GM18873 (cell line): ENCODE measurements at regions not wholly inside any gene's neighbourhood (a gene's known extent, or its start where the extent isn't known, plus 50 kb on each side); places are given as distances from the start of the nearest gene placed in this dataset.
"Not testable (repeated sequence)": the region's sequence is repeated elsewhere in the genome, so short reads cannot be mapped to it uniquely, and the experiment has no call there.

Source experiments
- ATAC-seq: cut with Tn5 transposase; IDR thresholded peaks from one replicate; pipeline ENCODE4 v1.9.1; 2021; ENCODE audit warnings: mild to moderate bottlenecking, moderate library complexity, moderate number of reproducible peaks; ENCODE audit not compliant: unreplicated experiment, low FRiP score

DNA sequence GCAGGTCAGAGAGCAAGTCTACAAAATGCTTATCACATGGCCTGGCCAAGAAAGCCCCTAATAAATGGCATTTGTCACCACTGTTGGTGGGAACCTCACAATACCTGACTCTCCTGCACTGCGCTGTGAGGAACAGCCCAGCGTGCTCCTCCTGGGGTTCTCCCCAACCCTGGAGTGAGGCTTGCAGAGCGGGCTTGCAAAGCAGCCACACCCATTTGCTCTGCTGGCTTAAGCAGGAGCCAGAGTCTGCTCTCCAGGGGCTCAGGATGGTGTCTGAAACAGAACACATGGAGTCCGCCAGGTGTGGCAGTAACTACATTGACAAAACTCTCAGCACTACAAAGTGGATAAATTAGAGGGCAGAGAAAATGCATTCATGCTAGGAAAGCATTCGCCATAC, 331.0 kb upstream of the CCL2 start:
- no peak for ATAC-seq

DNA sequence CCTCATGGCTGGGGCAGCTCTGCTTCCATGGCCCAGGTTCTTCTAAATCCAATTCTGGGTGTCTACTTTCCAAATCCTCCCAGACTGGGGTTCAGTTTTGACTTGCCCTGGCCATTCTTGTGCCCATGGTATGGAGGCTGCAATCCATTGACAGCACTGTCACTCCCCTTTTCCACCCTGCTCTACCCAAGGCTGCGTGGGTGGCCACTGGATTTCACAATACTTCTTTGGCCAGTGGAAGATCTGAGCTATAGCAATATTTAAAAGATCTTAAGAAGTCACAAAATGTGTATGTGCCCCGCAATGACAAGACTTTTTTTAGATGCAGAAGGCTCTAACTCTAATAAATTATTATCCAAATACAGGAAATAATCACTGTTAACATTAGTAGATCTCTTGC, 329.4 kb upstream of the CCL2 start:
- no peak for ATAC-seq

GRCh38 chr17:33927732-33928133, 327.4 kb upstream of the CCL2 start:
- ATAC-seq: no peak

GRCh38 chr17:33929181-33929724, 325.8 kb upstream of the CCL2 start:
- no peak for ATAC-seq

DNA sequence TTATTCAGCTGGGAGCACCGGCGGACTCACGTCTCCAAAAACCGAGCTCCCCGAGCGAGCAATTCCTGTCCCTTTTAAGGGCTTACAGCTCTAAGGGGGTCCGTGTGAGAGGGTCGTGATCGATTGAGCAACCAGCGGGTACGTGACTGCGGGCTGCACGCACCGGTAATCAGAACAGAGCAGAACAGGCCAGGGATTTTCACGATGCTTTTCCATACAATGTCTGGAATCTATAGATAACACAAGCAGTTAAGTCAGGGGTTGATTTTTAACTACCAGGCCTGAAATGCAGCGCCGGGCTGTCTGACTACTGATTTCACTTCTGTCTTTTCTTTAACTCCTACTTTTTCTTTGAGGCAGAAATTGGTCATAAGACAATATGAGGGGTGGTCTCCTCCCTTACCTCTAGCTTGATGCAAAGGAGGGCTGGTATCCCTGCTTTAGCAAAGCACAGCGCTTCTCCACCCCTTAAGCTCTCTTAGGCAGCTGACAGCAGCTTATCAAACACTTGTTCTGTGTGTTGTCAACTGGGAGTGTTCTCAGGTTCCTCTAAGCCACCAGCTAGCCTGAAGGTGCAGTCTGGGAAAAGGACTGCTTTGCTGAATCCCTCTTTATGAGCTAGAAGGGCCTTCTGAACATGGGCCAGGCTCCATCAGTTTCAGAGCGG, 323.8 kb upstream of the CCL2 start:
- not testable (repeated sequence) for ATAC-seq

- ATAC-seq: no peak
These were observed 322.1 kb upstream of the CCL2 start for GRCh38 chr17:33932996-33933395.

DNA sequence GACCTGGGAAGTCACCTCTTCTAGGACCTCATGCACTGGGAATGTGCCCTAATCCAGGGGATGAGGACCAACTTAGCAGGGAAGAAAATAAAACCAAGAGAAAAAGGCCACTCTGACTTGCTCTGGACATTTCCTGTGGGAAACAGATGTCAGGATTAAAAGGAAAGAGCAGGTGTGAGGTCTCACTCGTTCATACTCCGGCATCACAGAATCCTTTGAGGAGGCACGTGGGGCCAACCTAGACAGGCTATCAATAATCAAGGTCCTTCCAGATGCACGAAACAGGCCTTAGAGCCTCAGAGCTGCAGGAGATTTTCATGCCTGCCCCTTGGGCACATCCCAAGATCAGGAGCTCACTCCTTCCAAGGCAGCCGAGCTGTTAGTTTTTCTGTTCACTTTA, 321.5 kb upstream of the CCL2 start:
- no peak for ATAC-seq

DNA sequence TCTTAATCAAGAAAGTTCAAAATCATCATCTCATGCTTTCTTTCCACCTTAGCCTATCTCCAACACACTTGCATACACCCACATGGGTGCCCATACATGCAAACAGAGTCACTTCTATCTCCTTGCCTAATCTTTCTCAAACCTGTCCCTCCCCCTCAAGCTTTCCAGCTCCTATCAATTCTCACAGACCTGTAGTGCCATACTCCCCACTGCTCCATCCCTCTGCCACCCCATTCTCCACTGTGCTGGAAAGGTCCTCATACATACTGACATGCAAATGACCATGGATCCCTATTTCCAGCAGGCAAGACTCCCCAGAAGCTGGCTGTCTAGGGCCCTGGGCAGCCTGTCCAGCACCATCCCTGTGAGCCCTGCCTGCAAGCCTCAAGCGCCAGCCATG, 320.4 kb upstream of the CCL2 start:
- ATAC-seq: no peak

DNA sequence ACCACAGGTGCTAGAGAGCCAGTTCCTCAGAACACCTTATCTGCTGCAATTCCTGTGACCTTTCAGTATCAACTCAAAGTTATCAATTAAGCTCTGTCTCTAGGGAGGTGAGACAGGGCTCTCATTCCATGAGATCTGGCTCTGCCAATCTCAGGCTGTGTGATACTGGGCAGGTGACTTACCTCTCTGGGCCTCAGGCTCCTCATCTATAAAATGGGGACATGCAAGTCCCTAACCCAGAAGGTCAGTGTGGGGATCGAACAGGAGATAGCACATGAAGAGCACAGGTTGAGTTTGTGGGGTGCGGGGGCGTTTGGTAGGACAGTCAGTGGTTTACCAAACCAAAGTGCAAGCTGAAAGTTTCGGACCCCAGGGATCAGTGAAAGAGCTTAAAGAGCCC, 319.3 kb upstream of the CCL2 start:
- ATAC-seq: no peak

GRCh38 chr17:33936764-33937163, 318.3 kb upstream of the CCL2 start:
- no peak for ATAC-seq

DNA sequence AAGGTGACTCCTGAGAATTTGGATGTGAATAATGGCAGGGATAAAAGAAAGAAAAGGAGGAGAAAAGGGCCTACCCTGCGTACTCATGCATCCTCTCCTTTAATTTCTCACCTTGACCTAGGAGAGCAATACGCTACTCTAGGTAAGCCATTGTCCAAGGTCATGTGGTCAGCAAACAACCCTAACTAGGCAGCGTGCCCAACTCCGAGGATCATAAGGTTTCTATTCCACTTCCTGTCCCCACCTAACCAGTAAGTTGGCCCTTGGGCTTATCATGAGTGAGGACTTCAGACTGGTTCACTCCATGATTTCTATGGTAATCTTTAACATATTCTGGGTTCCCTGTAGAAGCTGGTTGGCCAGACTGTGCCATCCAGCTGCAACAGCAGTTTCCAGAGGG, 315.1 kb upstream of the CCL2 start:
- no peak for ATAC-seq

DNA sequence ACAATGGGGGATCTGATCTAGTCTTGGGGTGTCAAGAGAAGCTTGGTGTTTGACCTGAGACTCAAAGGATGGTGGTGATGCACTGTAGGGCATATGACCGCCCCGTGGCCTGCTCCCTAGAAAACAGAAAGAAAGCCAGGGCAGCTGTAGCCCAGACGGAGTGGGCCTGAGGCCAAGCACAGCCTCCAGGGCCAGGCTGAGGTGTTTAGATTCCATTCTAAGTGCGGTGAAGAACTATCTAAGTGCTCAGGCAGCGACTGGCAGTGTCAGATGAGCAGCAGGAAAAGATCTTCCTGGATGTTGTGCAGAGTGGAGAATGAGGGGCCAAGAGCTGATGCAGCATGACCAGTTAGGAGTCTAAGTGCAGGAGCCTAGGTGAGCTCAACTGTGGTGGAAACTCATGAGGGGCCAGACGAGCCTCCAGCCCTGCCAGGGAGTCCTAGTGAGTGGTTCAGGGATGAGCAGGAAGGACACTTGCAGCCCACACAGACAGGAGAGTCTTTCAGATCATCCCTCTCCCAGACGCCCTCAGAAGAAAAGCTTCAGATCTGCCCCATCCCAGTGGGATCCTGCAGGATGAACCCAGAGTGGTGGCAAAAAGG, 314.2 kb upstream of the CCL2 start:
- no peak for ATAC-seq

GRCh38 chr17:33941744-33942143, 313.3 kb upstream of the CCL2 start:
- no peak for ATAC-seq

GRCh38 chr17:33942414-33942813, 312.7 kb upstream of the CCL2 start:
- ATAC-seq: no peak

DNA sequence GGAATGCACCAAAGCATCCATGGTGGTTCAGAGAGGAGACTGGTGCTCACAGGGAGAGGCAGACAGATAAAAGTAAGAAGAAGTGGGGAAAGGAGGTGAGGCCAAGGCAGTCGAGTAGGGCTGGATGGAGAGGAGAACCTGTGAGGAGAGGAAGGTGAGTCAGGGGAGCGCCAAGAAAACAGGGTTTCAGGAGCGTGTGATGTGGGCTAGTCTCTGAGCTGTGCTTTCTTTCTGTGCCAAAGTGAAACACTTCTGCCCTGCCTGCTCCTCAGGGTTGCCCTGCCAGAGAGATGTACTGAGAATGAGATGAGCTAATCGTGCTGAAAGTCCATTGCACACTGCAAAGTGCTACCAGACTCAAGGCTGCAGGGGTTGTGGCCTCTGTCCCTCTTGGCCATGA, 310.7 kb upstream of the CCL2 start:
- ATAC-seq: no peak

GRCh38 chr17:33944826-33945225, 310.3 kb upstream of the CCL2 start:
- ATAC-seq: no peak

DNA sequence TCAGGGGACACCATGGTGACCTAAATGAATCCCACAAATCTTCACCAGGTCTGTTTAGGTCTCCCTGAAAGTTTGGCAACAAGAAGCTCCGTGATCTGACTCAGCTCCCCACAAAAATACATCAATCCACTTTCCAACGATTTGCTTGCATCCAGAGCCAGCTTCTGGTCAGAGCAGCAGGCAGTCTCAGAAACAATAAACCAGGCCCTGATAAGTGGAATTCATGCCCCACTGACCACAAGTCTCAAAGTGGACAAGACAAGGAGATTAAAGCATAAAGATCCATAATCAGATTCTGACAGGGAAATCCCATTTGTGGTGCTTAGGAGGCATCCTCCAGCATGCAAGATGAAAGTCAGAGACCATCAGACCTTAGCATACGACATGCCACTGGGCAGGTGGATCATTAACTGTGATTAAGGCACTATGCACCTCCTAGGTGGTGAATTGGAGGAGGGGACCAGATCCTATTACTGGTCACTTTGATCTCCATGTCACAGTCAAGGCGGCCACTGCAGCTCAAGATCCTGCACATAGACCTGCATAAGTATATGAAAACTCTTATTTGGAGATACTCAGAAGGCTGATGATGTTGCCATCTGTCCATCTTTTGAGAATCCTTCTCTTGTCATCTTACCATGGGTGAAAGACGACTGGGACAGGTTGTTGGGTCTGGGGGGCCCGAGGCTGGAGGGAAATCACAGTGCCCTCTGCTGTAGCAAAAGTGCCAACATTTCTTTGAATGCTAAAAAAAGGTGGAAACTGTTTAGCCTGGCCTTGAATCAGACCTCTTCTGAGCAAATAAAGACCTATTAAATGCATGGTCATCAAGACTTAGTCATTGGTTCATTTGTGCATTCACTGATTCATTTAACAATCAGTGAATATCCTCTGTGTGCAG, 309.2 kb upstream of the CCL2 start:
- ATAC-seq: no peak

DNA sequence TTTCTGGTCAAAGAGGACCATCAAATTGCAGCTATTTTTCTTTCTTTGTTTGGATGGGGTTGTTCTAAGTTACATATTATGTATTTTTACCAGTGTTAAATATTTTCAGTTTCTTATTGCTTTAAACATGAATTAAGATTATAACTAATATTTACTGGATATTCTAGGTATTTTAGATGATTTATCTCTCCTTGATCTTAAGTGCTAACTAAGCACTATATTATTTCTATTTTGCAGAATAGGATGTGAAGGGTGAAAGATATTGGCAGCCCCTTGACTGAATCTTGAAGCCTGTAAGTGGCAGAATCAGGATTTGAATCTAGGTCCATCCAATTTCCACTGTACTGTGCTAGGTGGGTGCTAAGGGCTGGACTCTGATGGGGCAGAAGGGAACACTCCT, 307.3 kb upstream of the CCL2 start:
- ATAC-seq: no peak

DNA sequence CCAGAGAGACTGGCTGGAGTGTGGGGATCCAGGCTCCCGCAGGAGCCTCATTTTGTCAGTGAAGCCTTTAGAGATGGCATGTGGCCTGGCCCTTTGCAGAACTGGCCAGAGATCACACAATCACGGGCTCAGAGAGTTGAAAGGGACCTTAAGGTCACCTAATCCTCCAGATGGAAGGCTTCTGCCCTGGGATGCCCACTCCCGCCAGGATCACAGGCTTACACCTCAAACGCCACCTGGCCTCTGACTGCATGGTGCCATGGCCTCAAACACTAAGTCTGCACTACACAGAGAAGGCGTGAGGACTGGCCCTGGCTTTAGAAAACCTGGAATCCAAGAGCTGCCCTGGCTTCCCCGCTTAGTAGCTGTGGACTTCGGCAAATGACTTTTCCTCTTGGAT, 306.8 kb upstream of the CCL2 start:
- no peak for ATAC-seq

DNA sequence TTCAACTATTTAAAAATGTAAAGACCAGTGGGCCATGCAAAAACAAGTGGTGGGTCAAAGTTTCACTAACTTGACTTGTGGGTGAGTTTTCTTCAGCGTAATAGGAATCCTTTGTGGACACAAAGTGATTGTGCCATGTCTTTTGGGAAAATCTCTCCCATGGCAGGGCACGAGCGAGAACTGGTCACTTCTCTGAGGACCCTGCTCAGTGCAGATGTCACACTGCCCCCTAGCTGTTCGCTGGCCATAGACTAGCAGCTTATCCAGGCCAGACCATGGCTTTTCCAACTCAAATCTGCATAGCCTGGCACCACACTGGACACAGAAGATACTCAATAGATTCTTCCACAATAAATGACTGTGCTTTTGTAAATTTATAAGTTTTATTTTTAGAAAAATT, 306.0 kb upstream of the CCL2 start:
- no peak for ATAC-seq

GRCh38 chr17:33950061-33950460, 305.0 kb upstream of the CCL2 start:
- no peak for ATAC-seq
